HCT116 (cell line): ENCODE measurements at regions not wholly inside any gene's neighbourhood (a gene's known extent, or its start where the extent isn't known, plus 50 kb on each side); places are given as distances from the start of the nearest gene placed in this dataset.

Experiments used
- ATAC-seq: fragments of 200-7000 bp; cut with Tn5 transposase; 2 replicates; pipeline ENCODE4 v1.9.1; 2020; ENCODE audit warnings: mild to moderate bottlenecking, moderate library complexity
- BruUV-seq: library from RNA; stranded (reverse); fragments of 400-500 nt; replicated peaks from 2 replicates; lab custom pipeline; 2021; lab: Mats Ljungman, UMichigan
- CTCF ChIA-PET: fragments of 300-600 bp; sonication (Branson Sonifier 250); formaldehyde crosslinking; loops from one replicate; lab custom pipeline; 2021; ENCODE audit warnings: antibody characterized with exemption; lab: Charles Lee
- POLR2A ChIA-PET: fragments of 300-600, 350-600 bp; sonication (Branson Sonifier 250); formaldehyde crosslinking; loops from one replicate; lab custom pipeline; 2021; ENCODE audit warnings: antibody characterized with exemption; lab: Charles Lee
- RAD21 ChIA-PET, 2 experiments: fragments of 300-600 bp; sonication (Branson Sonifier 250); formaldehyde crosslinking; loops; one replicate each; lab custom pipeline; 2023; ENCODE audit warnings: low total read pairs in 2 of 2; ENCODE audit not compliant: uncharacterized antibody in 2 of 2, unreplicated experiment in 2 of 2, low non-redundant PET in 1 of 2; lab: Charles Lee
- DNase-seq: peaks from one replicate; pipeline ENCODE4 v3.0.0-alpha.2; 2010; ENCODE audit warnings: low read depth, low spot score
- H2AFZ ChIP-seq: fragments of 200-600 bp; shearing (Covaris generic), sonication (generic); 2 replicates; pipeline ENCODE4 v1.6.1; 2017; ENCODE audit warnings: low read depth, mixed run types, mixed read lengths, antibody characterized with exemption, low read length; ENCODE audit not compliant: poor library complexity, severe bottlenecking
- H3K27ac ChIP-seq: 2 replicates; pipeline ENCODE4 v1.5.1; 2012; ENCODE audit warnings: low read depth, low read length
- H3K27me3 ChIP-seq: fragments of 200-600 bp; sonication (generic); 2 replicates; pipeline ENCODE4 v1.6.1; 2016; ENCODE audit warnings: mixed run types, low read length, mixed read lengths; ENCODE audit not compliant: insufficient read depth
- H3K36me3 ChIP-seq, 2 experiments: fragments of 200-500 bp in 1 of 2; fragments of 200-600 bp in 1 of 2; sonication (Bioruptor generic) in 1 of 2; sonication (generic) in 1 of 2; 2 replicates each; pipeline versions ENCODE4 v1.5.1 to v1.6.1; 2014 to 2016; ENCODE audit warnings: low read length in 2 of 2, inconsistent platforms in 1 of 2, mixed read lengths in 1 of 2, mixed run types in 1 of 2; ENCODE audit not compliant: insufficient read depth in 2 of 2, control insufficient read depth in 1 of 2
- H3K4me1 ChIP-seq, 2 experiments: fragments of 200-600 bp in 1 of 2; sonication (generic) in 1 of 2; 2 replicates each; pipeline versions ENCODE4 v1.5.1 to v1.6.1; 2012 to 2017; ENCODE audit warnings: low read length in 2 of 2, inconsistent platforms in 1 of 2, mild to moderate bottlenecking in 1 of 2, mixed read lengths in 1 of 2, mixed run types in 1 of 2, moderate library complexity in 1 of 2; ENCODE audit not compliant: insufficient read depth in 2 of 2, control insufficient read depth in 1 of 2
- H3K4me2 ChIP-seq: fragments of 200-600 bp; sonication (generic); 2 replicates; pipeline ENCODE4 v1.6.1; 2017; ENCODE audit warnings: mixed run types, low read length, mixed read lengths
- H3K4me3 ChIP-seq, 2 experiments: fragments of 200-600 bp in 1 of 2; sonication (generic) in 1 of 2; replicated peaks in 1 of 2; 2 replicates each; pipeline ENCODE4 v1.5.1; 2011 to 2016; ENCODE audit warnings: low read length in 2 of 2, control low read depth in 1 of 2, low read depth in 1 of 2, mild to moderate bottlenecking in 1 of 2, mixed read lengths in 1 of 2, mixed run types in 1 of 2
- H3K79me2 ChIP-seq: fragments of 200-600 bp; sonication (generic); 2 replicates; pipeline ENCODE4 v1.6.1; 2017; ENCODE audit warnings: mild to moderate bottlenecking, mixed run types, low read length, moderate library complexity, mixed read lengths; ENCODE audit not compliant: insufficient read depth
- H3K9ac ChIP-seq: fragments of 200-600 bp; sonication (generic); 2 replicates; pipeline ENCODE4 v1.6.1; 2016; ENCODE audit warnings: low read length, mixed read lengths
- H3K9me2 ChIP-seq: fragments of 200-600 bp; sonication (generic), shearing (Covaris generic); 2 replicates; pipeline ENCODE4 v1.6.1; 2017; ENCODE audit warnings: mixed run types, mild to moderate bottlenecking, moderate library complexity; ENCODE audit not compliant: insufficient read depth
- H3K9me3 ChIP-seq, 2 experiments: fragments of 200-500 bp in 1 of 2; fragments of 200-600 bp in 1 of 2; sonication (Bioruptor generic) in 1 of 2; sonication (generic) in 1 of 2; 2 replicates each; pipeline ENCODE4 v1.6.1; 2014 to 2017; ENCODE audit warnings: low read length in 2 of 2, mixed read lengths in 2 of 2, inconsistent platforms in 1 of 2, low read depth in 1 of 2, mild to moderate bottlenecking in 1 of 2, mixed run types in 1 of 2, moderate library complexity in 1 of 2; ENCODE audit not compliant: control insufficient read depth in 1 of 2, insufficient read depth in 1 of 2
- H4K20me1 ChIP-seq: fragments of 200-600 bp; sonication (generic), shearing (Covaris generic); 2 replicates; pipeline ENCODE4 v1.6.1; 2017; ENCODE audit warnings: mixed run types, mild to moderate bottlenecking, moderate library complexity; ENCODE audit not compliant: insufficient read depth
- ATF3 ChIP-seq: IDR thresholded peaks from 2 replicates; pipeline ENCODE4 v1.6.1; 2012
- CBX3 ChIP-seq: IDR thresholded peaks from 2 replicates; pipeline ENCODE4 v1.6.1; 2012; ENCODE audit warnings: low read depth
- CEBPB ChIP-seq: IDR thresholded peaks from 2 replicates; pipeline ENCODE4 v1.6.1; 2012; ENCODE audit warnings: low read depth
- ELF1 ChIP-seq: IDR thresholded peaks from 2 replicates; pipeline ENCODE4 v1.6.1; 2012; ENCODE audit warnings: low read depth, borderline replicate concordance
- EZH2 ChIP-seq: fragments of 200-600 bp; sonication (generic); IDR thresholded peaks from 2 replicates; pipeline ENCODE4 v1.6.1; 2017; ENCODE audit warnings: antibody characterized with exemption, mixed run types
- FOSL1 ChIP-seq: IDR thresholded peaks from 2 replicates; pipeline ENCODE4 v1.6.1; 2012; ENCODE audit warnings: low read depth
- JUND ChIP-seq: IDR thresholded peaks from 2 replicates; pipeline ENCODE4 v1.6.1; 2012
- MAX ChIP-seq: IDR thresholded peaks from 2 replicates; pipeline ENCODE4 v1.6.1; 2012
- POLR2A ChIP-seq: IDR thresholded peaks from 2 replicates; pipeline ENCODE4 v1.7.0; 2011; ENCODE audit warnings: borderline replicate concordance; ENCODE audit not compliant: insufficient read depth, insufficient read length; ENCODE audit errors: extremely low read depth
- POLR2AphosphoS5 ChIP-seq: IDR thresholded peaks from 2 replicates; pipeline ENCODE4 v1.6.1; 2011; ENCODE audit warnings: mild to moderate bottlenecking, low read depth, low read length, moderate library complexity
- REST ChIP-seq: IDR thresholded peaks from 2 replicates; pipeline ENCODE4 v1.6.1; 2012; ENCODE audit warnings: low read depth
- SP1 ChIP-seq: IDR thresholded peaks from 2 replicates; pipeline ENCODE4 v1.6.1; 2012; ENCODE audit warnings: low read depth
- SRF ChIP-seq: IDR thresholded peaks from 2 replicates; pipeline ENCODE4 v1.6.1; 2012; ENCODE audit warnings: low read depth
- TCF7L2 ChIP-seq: IDR thresholded peaks from 2 replicates; pipeline ENCODE4 v1.7.0; 2011; ENCODE audit warnings: borderline replicate concordance, inconsistent platforms; ENCODE audit not compliant: insufficient read depth, insufficient read length; ENCODE audit errors: extremely low read depth
- YY1 ChIP-seq: IDR thresholded peaks from 2 replicates; pipeline ENCODE4 v1.6.1; 2011; ENCODE audit warnings: low read length, low read depth, moderate library complexity, mild to moderate bottlenecking; ENCODE audit not compliant: insufficient replicate concordance; ENCODE audit errors: extremely low read depth
- ZBTB33 ChIP-seq: IDR thresholded peaks from 2 replicates; pipeline ENCODE4 v1.6.1; 2011; ENCODE audit warnings: mild to moderate bottlenecking, low read length, moderate library complexity; ENCODE audit not compliant: insufficient replicate concordance; ENCODE audit errors: extremely low read depth
- ZFX ChIP-seq: fragments of 450-650 bp; IDR thresholded peaks from 2 replicates; pipeline ENCODE4 v1.6.1; 2017
- ZNF274 ChIP-seq: fragments of 200-500 bp; sonication (Bioruptor generic); IDR thresholded peaks from 2 replicates; pipeline ENCODE4 v1.6.1; 2014; ENCODE audit warnings: mild to moderate bottlenecking, low read depth, low read length, inconsistent platforms
- intact Hi-C: fragments of 100-400 bp; cut with micrococcal nuclease; formaldehyde crosslinking; loops from 2 replicates; pipeline ENCODE4 v1.10.0; 2022

- ChIA-PET RAD21 (no interaction called here), POLR2A (no interaction called here)
- H3K36me3 ChIP-seq, result no peaks in the 10 kb centered on the region
- no peaks in the 10 kb centered on the region for H3K79me2 ChIP-seq
- no peak overlapping the region for H3K27ac ChIP-seq
- no peaks in the 10 kb centered on the region for H4K20me1 ChIP-seq
- no peaks in the 10 kb centered on the region for H3K27me3 ChIP-seq
- ATAC-seq, result no peak
- TF ChIP-seq ZFX (no peak), ZBTB33 (no peak), SRF (no peak), ZNF274 (no peak), YY1 (no peak), FOSL1 (no peak), SP1 (no peak), REST (no peak), POLR2A (no peak), CEBPB (no peak), POLR2AphosphoS5 (no peak), ELF1 (no peak), MAX (no peak), JUND (no peak), EZH2 (no peak), TCF7L2 (no peak), ATF3 (no peak), CBX3 (no peak)
- TF ChIP-seq, all 23 proteins: peak for 0
- H3K4me3 ChIP-seq, result no peak overlapping the region
- DNase-seq, result no peak
- no TSS peak for BruUV-seq
- H3K9me2 ChIP-seq, result no peaks in the 10 kb centered on the region
- H3K4me1 ChIP-seq, result no peaks in the 10 kb centered on the region
- H3K9ac ChIP-seq, result no peak overlapping the region
- intact Hi-C loops, result no loop called here
- CTCF ChIA-PET, result no interaction called here
- H3K4me2 ChIP-seq, result no peak overlapping the region
- H2AFZ ChIP-seq, result no peak overlapping the region
- no peaks in the 10 kb centered on the region for H3K9me3 ChIP-seq
Observed at GRCh38 chr6:133042550-133043120, 198.5 kb upstream of the EYA4 start.
